ENCODE measurements at regions not wholly inside any gene's neighbourhood (a gene's known extent, or its start where the extent isn't known, plus 50 kb on each side); places are given as distances from the start of the nearest gene placed in this dataset.

- no peaks in the 10 kb centered on the region for H3K9me3 ChIP-seq (ENCODE audit: low read length)
- H3K4me2 ChIP-seq (ENCODE audit: low read length): no peak overlapping the region
- H3K27me3 ChIP-seq (ENCODE audit: low read length): no peaks in the 10 kb centered on the region
- ChIA-PET CTCF (no interaction called here), POLR2A (ENCODE audit: unreplicated experiment) (no interaction called here)
- H3K79me2 ChIP-seq (ENCODE audit: low read length): no peaks in the 10 kb centered on the region
- DNase-seq (no peak), ATAC-seq (no peak)
- no TSS peak for BruUV-seq (replicated peaks)
- H3K9me2 ChIP-seq (replicated peaks; ENCODE audit: low read length): no peaks in the 10 kb centered on the region
- TF ChIP-seq CTCF (conservative IDR thresholded peaks at IDR 0.05; ENCODE audit: low read depth, low read length): no peak
- no peak for TF ChIP-seq EZH2 (IDR thresholded peaks at IDR 0.05; ENCODE audit: low read length, unreplicated experiment)
- intact Hi-C loops (cut with micrococcal nuclease): no loop called here
- H4K20me1 ChIP-seq (ENCODE audit: low read length): no peaks in the 10 kb centered on the region
- H3K4me1 ChIP-seq (ENCODE audit: insufficient read depth, low read length): no peaks in the 10 kb centered on the region
- no peaks in the 10 kb centered on the region for H3K36me3 ChIP-seq (ENCODE audit: low read depth, low read length)
- no peak overlapping the region for H2AFZ ChIP-seq (ENCODE audit: low read length)
- H3F3A ChIP-seq (ENCODE audit: low read length, unreplicated experiment): no peaks in the 10 kb centered on the region
- H3K4me3 ChIP-seq (ENCODE audit: low read length): no peak overlapping the region
- H3K27ac ChIP-seq (ENCODE audit: low read length): no peak overlapping the region
- H3K9ac ChIP-seq (ENCODE audit: low read length): no peak overlapping the region
Measured at GRCh38 chr10:83253011-83253671, 886.2 kb upstream of the GHITM start.

- no peak overlapping the region for H3K4me2 ChIP-seq (ENCODE audit: low read length)
- no peak overlapping the region for H2AFZ ChIP-seq (ENCODE audit: low read length)
- no peaks in the 10 kb centered on the region for H3F3A ChIP-seq (ENCODE audit: low read length, unreplicated experiment)
- TF ChIP-seq EZH2 (IDR thresholded peaks at IDR 0.05; ENCODE audit: low read length, unreplicated experiment): no peak
- TF ChIP-seq CTCF (conservative IDR thresholded peaks at IDR 0.05; ENCODE audit: low read depth, low read length): no peak
- TF ChIP-seq EZH2phosphoT487 (IDR thresholded peaks at IDR 0.05; ENCODE audit: borderline replicate concordance, low read length): no peak
- BruUV-seq (replicated peaks): no TSS peak
- ChIA-PET POLR2A (ENCODE audit: unreplicated experiment) (no interaction called here), CTCF (no interaction called here)
- no peaks in the 10 kb centered on the region for H3K79me2 ChIP-seq (ENCODE audit: low read length)
- no peak overlapping the region for H3K9ac ChIP-seq (ENCODE audit: low read length)
- intact Hi-C loops (cut with micrococcal nuclease): no loop called here
- H3K9me3 ChIP-seq (ENCODE audit: low read length): no peaks in the 10 kb centered on the region
- H3K27ac ChIP-seq (ENCODE audit: low read length): no peak overlapping the region
- H3K36me3 ChIP-seq (ENCODE audit: low read depth, low read length): no peaks in the 10 kb centered on the region
- H3K9me2 ChIP-seq (replicated peaks; ENCODE audit: low read length): no peaks in the 10 kb centered on the region
- ATAC-seq: no peak
- H3K27me3 ChIP-seq (ENCODE audit: low read length): no peaks in the 10 kb centered on the region
- no peaks in the 10 kb centered on the region for H4K20me1 ChIP-seq (ENCODE audit: low read length)
- H3K4me1 ChIP-seq (ENCODE audit: insufficient read depth, low read length): no peaks in the 10 kb centered on the region
- H3K4me3 ChIP-seq (ENCODE audit: low read length): no peak overlapping the region
- DNase-seq: no peak
Measured at GRCh38 chr10:83254698-83255097, 884.6 kb upstream of the GHITM start.

GRCh38 chr10:83262434-83262833, 876.9 kb upstream of the GHITM start:
- Histone ChIP-seq H3K4me3 (ENCODE audit: low read length) (no peak overlapping the region), H3K4me2 (ENCODE audit: low read length) (no peak overlapping the region), H3K79me2 (ENCODE audit: low read length) (no peaks in the 10 kb centered on the region), H3K27me3 (ENCODE audit: low read length) (no peaks in the 10 kb centered on the region), H3K4me1 (ENCODE audit: insufficient read depth, low read length) (no peaks in the 10 kb centered on the region), H3F3A (ENCODE audit: low read length, unreplicated experiment) (no peaks in the 10 kb centered on the region), H3K9ac (ENCODE audit: low read length) (no peak overlapping the region), H2AFZ (ENCODE audit: low read length) (no peak overlapping the region), H3K36me3 (ENCODE audit: low read depth, low read length) (no peaks in the 10 kb centered on the region), H3K9me2 (replicated peaks; ENCODE audit: low read length) (no peaks in the 10 kb centered on the region), H4K20me1 (ENCODE audit: low read length) (no peaks in the 10 kb centered on the region), H3K27ac (ENCODE audit: low read length) (no peak overlapping the region), H3K9me3 (ENCODE audit: low read length) (0 out of 2 replicates have a peak, but pooled peaks cover 4% of the 10 kb centered on the region)
- intact Hi-C loops (cut with micrococcal nuclease): no loop called here
- ATAC-seq: no peak
- DNase-seq: no peak
- ChIA-PET CTCF (no interaction called here), POLR2A (ENCODE audit: unreplicated experiment) (no interaction called here)
- BruUV-seq (replicated peaks): no TSS peak
- no peak for TF ChIP-seq EZH2 (IDR thresholded peaks at IDR 0.05; ENCODE audit: low read length, unreplicated experiment)
- no peak for TF ChIP-seq CTCF (conservative IDR thresholded peaks at IDR 0.05; ENCODE audit: low read depth, low read length)
- no peak for TF ChIP-seq EZH2phosphoT487 (IDR thresholded peaks at IDR 0.05; ENCODE audit: borderline replicate concordance, low read length)

Data from PC-3 (cell line).